ENCODE measurements at regions not wholly inside any gene's neighbourhood (a gene's known extent, or its start where the extent isn't known, plus 50 kb on each side); places are given as distances from the start of the nearest gene placed in this dataset.

DNA sequence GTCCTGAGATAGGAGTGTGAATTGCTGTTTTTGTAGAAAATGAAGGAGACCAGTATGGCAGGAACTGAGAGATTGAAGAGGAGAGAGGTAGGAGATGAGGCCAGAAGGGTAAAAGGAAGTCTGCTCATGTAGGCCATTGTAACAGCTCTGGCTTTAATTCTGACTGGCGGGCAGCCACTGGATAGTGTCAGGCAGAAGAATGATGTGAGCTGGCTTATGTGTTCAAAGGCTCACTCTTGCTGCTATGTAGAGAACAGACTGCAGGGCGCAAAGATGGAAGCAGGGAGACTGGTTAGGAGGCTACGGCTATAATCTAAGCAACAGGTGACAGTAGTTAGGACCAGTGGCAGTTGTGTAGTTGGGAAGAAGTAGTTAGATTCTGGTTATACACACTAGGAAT lies 160.2 kb upstream of the FGF13 start:
- DNase-seq (ENCODE audit: low spot score), result no peak
- Mint-ChIP-seq H3K36me3 (no peaks in the 10 kb centered on the region), H3K4me1 (peaks cover 16% of the 10 kb centered on the region), H3K27ac (no peak overlapping the region), H3K9me3 (0 out of 2 replicates have a peak, but pooled peaks cover 3% of the 10 kb centered on the region), H3K4me3 (no peak overlapping the region), H3K27me3 (ENCODE audit: low read depth) (no peaks in the 10 kb centered on the region)
- ChIA-PET POLR2A (no interaction called here), CTCF (no interaction called here)
- no peak for ATAC-seq
- TF ChIP-seq ATF2 (CRISPR knock-in tag; IDR thresholded peaks at IDR 0.05; ENCODE audit: borderline replicate concordance, low read depth) (no peak), NFATC4 (CRISPR knock-in tag; IDR thresholded peaks at IDR 0.05) (no peak), ATF3 (CRISPR knock-in tag; conservative IDR thresholded peaks at IDR 0.05) (no peak), ZNF281 (CRISPR knock-in tag; IDR thresholded peaks at IDR 0.05) (no peak), TCF7 (CRISPR knock-in tag; IDR thresholded peaks at IDR 0.05; ENCODE audit: low read depth) (no peak), PRRX2 (CRISPR knock-in tag; IDR thresholded peaks at IDR 0.05) (no peak), JAZF1 (CRISPR knock-in tag; IDR thresholded peaks at IDR 0.05) (no peak), ESRRA (CRISPR knock-in tag; IDR thresholded peaks at IDR 0.05; ENCODE audit: borderline replicate concordance) (no peak), MLX (CRISPR knock-in tag; IDR thresholded peaks at IDR 0.05) (no peak), ZMAT4 (CRISPR knock-in tag; IDR thresholded peaks at IDR 0.05) (no peak), HMGA2 (CRISPR knock-in tag; IDR thresholded peaks at IDR 0.05) (no peak), SOX15 (CRISPR knock-in tag; IDR thresholded peaks at IDR 0.05) (no peak), ERG (CRISPR knock-in tag; IDR thresholded peaks at IDR 0.05) (no peak), KAT7 (CRISPR knock-in tag; IDR thresholded peaks at IDR 0.05; ENCODE audit: borderline replicate concordance) (no peak)
- TF ChIP-seq, protein P1, sequence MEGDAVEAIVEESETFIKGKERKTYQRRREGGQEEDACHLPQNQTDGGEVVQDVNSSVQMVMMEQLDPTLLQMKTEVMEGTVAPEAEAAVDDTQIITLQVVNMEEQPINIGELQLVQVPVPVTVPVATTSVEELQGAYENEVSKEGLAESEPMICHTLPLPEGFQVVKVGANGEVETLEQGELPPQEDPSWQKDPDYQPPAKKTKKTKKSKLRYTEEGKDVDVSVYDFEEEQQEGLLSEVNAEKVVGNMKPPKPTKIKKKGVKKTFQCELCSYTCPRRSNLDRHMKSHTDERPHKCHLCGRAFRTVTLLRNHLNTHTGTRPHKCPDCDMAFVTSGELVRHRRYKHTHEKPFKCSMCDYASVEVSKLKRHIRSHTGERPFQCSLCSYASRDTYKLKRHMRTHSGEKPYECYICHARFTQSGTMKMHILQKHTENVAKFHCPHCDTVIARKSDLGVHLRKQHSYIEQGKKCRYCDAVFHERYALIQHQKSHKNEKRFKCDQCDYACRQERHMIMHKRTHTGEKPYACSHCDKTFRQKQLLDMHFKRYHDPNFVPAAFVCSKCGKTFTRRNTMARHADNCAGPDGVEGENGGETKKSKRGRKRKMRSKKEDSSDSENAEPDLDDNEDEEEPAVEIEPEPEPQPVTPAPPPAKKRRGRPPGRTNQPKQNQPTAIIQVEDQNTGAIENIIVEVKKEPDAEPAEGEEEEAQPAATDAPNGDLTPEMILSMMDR (IDR thresholded peaks at IDR 0.05), result no peak

- ChIA-PET POLR2A (no interaction called here), CTCF (no interaction called here)
- Mint-ChIP-seq H3K27me3 (ENCODE audit: low read depth) (no peaks in the 10 kb centered on the region), H3K4me1 (peaks cover 11% of the 10 kb centered on the region), H3K4me3 (no peak overlapping the region), H3K36me3 (no peaks in the 10 kb centered on the region), H3K9me3 (no peaks in the 10 kb centered on the region), H3K27ac (no peak overlapping the region)
- ATAC-seq, result no peak
- no peak for DNase-seq (ENCODE audit: low spot score)
- TF ChIP-seq TCF7 (CRISPR knock-in tag; IDR thresholded peaks at IDR 0.05; ENCODE audit: low read depth), result no peak
- no peak for TF ChIP-seq ZBTB21 (CRISPR knock-in tag; IDR thresholded peaks at IDR 0.05; ENCODE audit: borderline replicate concordance)
- TF ChIP-seq ZNF219 (CRISPR knock-in tag; IDR thresholded peaks at IDR 0.05; ENCODE audit: borderline replicate concordance), result no peak
- TF ChIP-seq MLX (CRISPR knock-in tag; IDR thresholded peaks at IDR 0.05), result no peak
- no peak for TF ChIP-seq MYBL2 (CRISPR knock-in tag; IDR thresholded peaks at IDR 0.05)
- TF ChIP-seq USF1 (CRISPR knock-in tag; IDR thresholded peaks at IDR 0.05), result no peak
- no peak for TF ChIP-seq ETV6 (CRISPR knock-in tag; IDR thresholded peaks at IDR 0.05)
- TF ChIP-seq KAT7 (CRISPR knock-in tag; IDR thresholded peaks at IDR 0.05; ENCODE audit: borderline replicate concordance), result no peak
- TF ChIP-seq, protein P2, sequence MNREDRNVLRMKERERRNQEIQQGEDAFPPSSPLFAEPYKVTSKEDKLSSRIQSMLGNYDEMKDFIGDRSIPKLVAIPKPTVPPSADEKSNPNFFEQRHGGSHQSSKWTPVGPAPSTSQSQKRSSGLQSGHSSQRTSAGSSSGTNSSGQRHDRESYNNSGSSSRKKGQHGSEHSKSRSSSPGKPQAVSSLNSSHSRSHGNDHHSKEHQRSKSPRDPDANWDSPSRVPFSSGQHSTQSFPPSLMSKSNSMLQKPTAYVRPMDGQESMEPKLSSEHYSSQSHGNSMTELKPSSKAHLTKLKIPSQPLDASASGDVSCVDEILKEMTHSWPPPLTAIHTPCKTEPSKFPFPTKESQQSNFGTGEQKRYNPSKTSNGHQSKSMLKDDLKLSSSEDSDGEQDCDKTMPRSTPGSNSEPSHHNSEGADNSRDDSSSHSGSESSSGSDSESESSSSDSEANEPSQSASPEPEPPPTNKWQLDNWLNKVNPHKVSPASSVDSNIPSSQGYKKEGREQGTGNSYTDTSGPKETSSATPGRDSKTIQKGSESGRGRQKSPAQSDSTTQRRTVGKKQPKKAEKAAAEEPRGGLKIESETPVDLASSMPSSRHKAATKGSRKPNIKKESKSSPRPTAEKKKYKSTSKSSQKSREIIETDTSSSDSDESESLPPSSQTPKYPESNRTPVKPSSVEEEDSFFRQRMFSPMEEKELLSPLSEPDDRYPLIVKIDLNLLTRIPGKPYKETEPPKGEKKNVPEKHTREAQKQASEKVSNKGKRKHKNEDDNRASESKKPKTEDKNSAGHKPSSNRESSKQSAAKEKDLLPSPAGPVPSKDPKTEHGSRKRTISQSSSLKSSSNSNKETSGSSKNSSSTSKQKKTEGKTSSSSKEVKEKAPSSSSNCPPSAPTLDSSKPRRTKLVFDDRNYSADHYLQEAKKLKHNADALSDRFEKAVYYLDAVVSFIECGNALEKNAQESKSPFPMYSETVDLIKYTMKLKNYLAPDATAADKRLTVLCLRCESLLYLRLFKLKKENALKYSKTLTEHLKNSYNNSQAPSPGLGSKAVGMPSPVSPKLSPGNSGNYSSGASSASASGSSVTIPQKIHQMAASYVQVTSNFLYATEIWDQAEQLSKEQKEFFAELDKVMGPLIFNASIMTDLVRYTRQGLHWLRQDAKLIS (CRISPR knock-in tag; IDR thresholded peaks at IDR 0.05; ENCODE audit: borderline replicate concordance), result no peak
Measured at GRCh38 chrX:138866643-138867042, 155.1 kb upstream of the FGF13 start.

All from WTC11 (cell line).